Right atrium auricular region (tissue), 2 donors: ENCODE measurements at regions not wholly inside any gene's neighbourhood (a gene's known extent, or its start where the extent isn't known, plus 50 kb on each side); places are given as distances from the start of the nearest gene placed in this dataset.
"Not testable (repeated sequence)": the region's sequence is repeated elsewhere in the genome, so short reads cannot be mapped to it uniquely, and the experiment has no call there.

Experiments
- DNase-seq: peaks from one replicate; pipeline ENCODE4 v3.0.0-alpha.2; 2019; ENCODE audit warnings: low spot score
- H3K27ac ChIP-seq, 2 donors: fragments of 200-600 bp; sonication (generic); 1 replicate in 1 of 2; 2 replicates in 1 of 2; pipeline ENCODE4 v1.5.1; 2016 to 2019
- H3K27me3 ChIP-seq, 2 donors: fragments of 200-600 bp; sonication (generic); one replicate each; pipeline versions ENCODE4 v1.5.1 to v1.6.0; 2017 to 2019
- H3K36me3 ChIP-seq: fragments of 200-600 bp; sonication (generic); one replicate; pipeline ENCODE4 v1.5.1; 2016
- H3K4me1 ChIP-seq, 2 donors: fragments of 200-600 bp; sonication (generic); one replicate each; pipeline versions ENCODE4 v1.5.1 to v1.6.0; 2017 to 2019
- H3K4me3 ChIP-seq, 2 donors: fragments of 200-600 bp; sonication (generic); 1 replicate in 1 of 2; 2 replicates in 1 of 2; pipeline ENCODE4 v1.5.1; 2017 to 2019; ENCODE audit warnings: mild to moderate bottlenecking in 1 of 2, moderate library complexity in 1 of 2
- H3K9me3 ChIP-seq, 2 donors: fragments of 200-600 bp; sonication (generic); one replicate each; pipeline ENCODE4 v1.5.1; 2019
- TF ChIP-seq, protein P1 (sequence below), 2 donors: fragments of 200-600 bp; sonication (generic); IDR thresholded peaks; one replicate each; pipeline ENCODE4 v1.5.1; 2019; ENCODE audit warnings: antibody characterized with exemption in 2 of 2

- no peaks in the 10 kb centered on the region for H3K36me3 ChIP-seq
- peaks cover 0 to 16% of the 10 kb centered on the region in 2 donors for H3K4me1 ChIP-seq
- H3K27ac ChIP-seq = no peak overlapping the region
- H3K9me3 ChIP-seq = no peaks in the 10 kb centered on the region
- TF ChIP-seq, protein P1, sequence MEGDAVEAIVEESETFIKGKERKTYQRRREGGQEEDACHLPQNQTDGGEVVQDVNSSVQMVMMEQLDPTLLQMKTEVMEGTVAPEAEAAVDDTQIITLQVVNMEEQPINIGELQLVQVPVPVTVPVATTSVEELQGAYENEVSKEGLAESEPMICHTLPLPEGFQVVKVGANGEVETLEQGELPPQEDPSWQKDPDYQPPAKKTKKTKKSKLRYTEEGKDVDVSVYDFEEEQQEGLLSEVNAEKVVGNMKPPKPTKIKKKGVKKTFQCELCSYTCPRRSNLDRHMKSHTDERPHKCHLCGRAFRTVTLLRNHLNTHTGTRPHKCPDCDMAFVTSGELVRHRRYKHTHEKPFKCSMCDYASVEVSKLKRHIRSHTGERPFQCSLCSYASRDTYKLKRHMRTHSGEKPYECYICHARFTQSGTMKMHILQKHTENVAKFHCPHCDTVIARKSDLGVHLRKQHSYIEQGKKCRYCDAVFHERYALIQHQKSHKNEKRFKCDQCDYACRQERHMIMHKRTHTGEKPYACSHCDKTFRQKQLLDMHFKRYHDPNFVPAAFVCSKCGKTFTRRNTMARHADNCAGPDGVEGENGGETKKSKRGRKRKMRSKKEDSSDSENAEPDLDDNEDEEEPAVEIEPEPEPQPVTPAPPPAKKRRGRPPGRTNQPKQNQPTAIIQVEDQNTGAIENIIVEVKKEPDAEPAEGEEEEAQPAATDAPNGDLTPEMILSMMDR (IDR thresholded peaks at IDR 0.05) = no peak
- H3K4me3 ChIP-seq = no peak overlapping the region
- DNase-seq = no peak
- no peaks in the 10 kb centered on the region for H3K27me3 ChIP-seq
These were observed 89.5 kb upstream of the DPH5 start for GRCh38 chr1:101115112-101115511.

DNA sequence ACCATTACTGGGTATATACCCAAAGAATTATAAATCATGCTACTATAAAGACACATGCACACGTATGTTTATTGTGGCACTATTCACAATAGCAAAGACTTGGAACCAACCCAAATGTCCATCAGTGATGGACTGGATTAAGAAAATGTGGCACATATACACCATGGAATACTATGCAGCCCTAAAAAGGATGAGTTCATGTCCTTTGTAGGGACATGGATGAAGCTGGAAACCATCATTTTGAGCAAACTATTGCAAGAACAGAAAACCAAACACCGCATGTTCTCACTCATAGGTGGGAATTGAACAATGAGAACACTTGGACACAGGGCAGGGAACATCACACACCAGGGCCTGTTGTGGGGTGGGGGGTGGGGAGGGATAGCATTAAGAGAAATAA lies 88.5 kb upstream of the DPH5 start:
- peaks cover 0 to 16% of the 10 kb centered on the region in 2 donors for H3K4me1 ChIP-seq
- DNase-seq, H3K4me3 ChIP-seq, H3K9me3 ChIP-seq, H3K27ac ChIP-seq, H3K36me3 ChIP-seq, H3K27me3 ChIP-seq: not testable (repeated sequence)

DNA sequence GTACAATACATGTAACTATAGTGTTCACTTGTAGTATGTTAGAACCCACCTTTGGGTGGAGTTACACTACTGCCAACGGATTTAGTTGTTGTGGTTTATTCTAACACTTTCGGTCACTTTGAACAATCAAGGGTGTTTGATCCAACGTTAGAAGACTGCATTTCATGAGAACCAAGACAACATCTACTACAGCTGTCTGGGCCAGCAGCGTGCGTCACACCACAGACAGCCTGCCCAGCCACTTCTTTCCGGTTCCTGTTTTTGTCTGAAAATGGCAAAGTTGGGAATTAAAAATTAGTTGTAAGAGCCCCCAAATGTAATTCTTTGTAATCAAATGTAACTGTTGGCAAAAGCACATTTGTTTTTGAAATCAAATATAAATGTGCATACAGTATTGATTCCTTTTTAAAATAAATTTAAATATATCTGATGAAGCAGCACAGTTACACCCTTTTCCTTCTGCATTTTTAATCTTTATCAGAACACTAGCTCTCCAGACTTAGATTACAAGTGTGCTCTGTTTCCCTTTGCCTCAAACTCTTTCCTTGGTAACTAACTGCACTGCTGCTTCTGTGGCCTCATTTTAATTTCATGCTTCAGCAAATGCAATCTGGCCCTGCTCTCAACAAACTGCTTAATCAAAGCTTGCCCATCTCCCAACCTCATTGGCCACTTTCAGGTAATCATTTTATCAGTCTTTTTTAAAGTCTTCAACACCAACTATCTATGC lies 86.6 kb upstream of the DPH5 start:
- H3K36me3 ChIP-seq = no peaks in the 10 kb centered on the region
- peak; percentile 72 for DNase-seq
- peaks cover 0 to 27% of the 10 kb centered on the region in 2 donors for H3K4me1 ChIP-seq
- H3K27me3 ChIP-seq = no peaks in the 10 kb centered on the region
- TF ChIP-seq, protein P1 (IDR thresholded peaks at IDR 0.05) = no peak
- H3K27ac ChIP-seq = peak overlapping the region; percentile 38 to 57
- H3K9me3 ChIP-seq = no peaks in the 10 kb centered on the region
- H3K4me3 ChIP-seq = no peak overlapping the region

GRCh38 chr1:101111461-101111860 lies 85.9 kb upstream of the DPH5 start:
- Histone ChIP-seq H3K27ac (peak overlapping the region; percentile 38 to 57), H3K4me1 (peaks cover 0 to 33% of the 10 kb centered on the region in 2 donors), H3K27me3 (no peaks in the 10 kb centered on the region), H3K9me3 (no peaks in the 10 kb centered on the region), H3K36me3 (no peaks in the 10 kb centered on the region), H3K4me3 (no peak overlapping the region)
- TF ChIP-seq, protein P1 (IDR thresholded peaks at IDR 0.05) = no peak
- DNase-seq = no peak

GRCh38 chr1:101109791-101110190 lies 84.2 kb upstream of the DPH5 start:
- Histone ChIP-seq H3K9me3 (no peaks in the 10 kb centered on the region), H3K27me3 (no peaks in the 10 kb centered on the region), H3K4me3 (no peak overlapping the region), H3K36me3 (no peaks in the 10 kb centered on the region), H3K4me1 (peaks cover 0 to 33% of the 10 kb centered on the region in 2 donors), H3K27ac (no peak overlapping the region)
- TF ChIP-seq, protein P1 (IDR thresholded peaks at IDR 0.05) = no peak
- DNase-seq = no peak

DNA sequence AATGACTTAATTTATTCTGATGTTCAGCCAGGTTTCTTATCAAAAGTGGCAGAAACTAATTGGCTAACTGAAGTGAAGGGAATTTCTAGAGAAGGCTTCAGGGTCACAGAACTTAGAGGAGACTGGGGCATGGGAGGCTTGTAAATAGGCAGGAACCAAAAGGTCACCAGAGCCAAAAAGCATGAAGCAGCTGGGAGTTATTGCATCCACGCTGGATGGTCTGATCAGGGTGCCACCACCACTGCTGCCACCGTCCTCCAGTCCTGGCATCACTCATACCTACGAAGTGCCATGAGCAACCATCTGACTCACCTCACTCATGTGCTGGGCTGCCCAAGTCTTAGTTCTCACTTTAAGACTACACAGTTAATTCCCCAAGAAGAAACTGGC lies 82.5 kb upstream of the DPH5 start:
- TF ChIP-seq, protein P1 (IDR thresholded peaks at IDR 0.05) = no peak
- Histone ChIP-seq H3K27me3 (no peaks in the 10 kb centered on the region), H3K36me3 (no peaks in the 10 kb centered on the region), H3K4me1 (peaks cover 0 to 33% of the 10 kb centered on the region in 2 donors), H3K9me3 (no peaks in the 10 kb centered on the region), H3K4me3 (no peak overlapping the region), H3K27ac (peak overlapping the region in 1 of 2 donors; percentile 60)
- no peak for DNase-seq
